AG09319 (cell line): ENCODE measurements at regions not wholly inside any gene's neighbourhood (a gene's known extent, or its start where the extent isn't known, plus 50 kb on each side); places are given as distances from the start of the nearest gene placed in this dataset.
A peak's percentile ranks its signal among the peaks of the same experiment; 100 is the strongest.

ENCODE experiments used
- DNase-seq: peaks from one replicate; pipeline ENCODE4 v3.0.0-alpha.2; 2010; ENCODE audit warnings: low read depth; ENCODE audit errors: extremely low read depth
- CTCF ChIP-seq: IDR thresholded peaks from 2 replicates; pipeline ENCODE4 v1.5.1; 2011; ENCODE audit warnings: low read depth, mild to moderate bottlenecking, inconsistent platforms, low read length, moderate library complexity

DNA sequence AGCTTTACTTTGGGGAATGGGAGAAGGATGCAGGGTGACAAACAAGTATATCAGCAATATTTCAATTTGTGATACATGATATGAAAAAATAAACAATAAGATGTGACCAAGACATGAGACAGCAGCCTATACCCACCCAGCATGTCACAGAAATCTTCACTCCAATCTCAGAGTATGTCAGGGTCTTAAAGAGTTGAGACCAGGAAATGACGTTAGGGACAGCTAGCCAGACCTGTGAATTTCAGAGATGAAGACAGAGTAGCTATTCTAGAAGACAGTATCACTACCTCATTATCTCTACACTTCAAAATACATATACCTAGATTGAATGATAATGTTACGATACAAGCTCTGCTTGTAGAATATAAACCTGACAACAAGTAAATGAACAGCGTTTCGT, 282.8 kb downstream of the ZEB2 start:
- no peak for TF ChIP-seq CTCF
- DNase-seq = no peak

GRCh38 chr2:144235050-144235449, 284.9 kb downstream of the ZEB2 start:
- no peak for DNase-seq
- TF ChIP-seq CTCF = no peak

DNA sequence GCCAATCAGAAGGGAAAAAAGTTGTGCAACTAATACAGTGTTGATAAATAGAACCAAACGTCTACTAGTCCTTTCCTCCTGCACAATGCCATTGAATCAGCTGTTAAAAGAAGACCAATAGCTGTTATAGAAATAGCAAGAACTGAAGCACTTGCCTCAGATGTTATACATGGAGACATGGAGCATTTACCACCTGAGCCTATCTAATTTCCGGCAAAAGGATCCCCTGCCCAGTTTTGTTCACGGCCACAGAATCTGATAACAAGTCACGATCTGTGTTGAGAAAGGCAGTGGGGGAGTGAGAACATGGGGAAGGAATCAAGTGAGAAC, 285.4 kb downstream of the ZEB2 start:
- TF ChIP-seq CTCF = no peak
- DNase-seq = no peak

DNA sequence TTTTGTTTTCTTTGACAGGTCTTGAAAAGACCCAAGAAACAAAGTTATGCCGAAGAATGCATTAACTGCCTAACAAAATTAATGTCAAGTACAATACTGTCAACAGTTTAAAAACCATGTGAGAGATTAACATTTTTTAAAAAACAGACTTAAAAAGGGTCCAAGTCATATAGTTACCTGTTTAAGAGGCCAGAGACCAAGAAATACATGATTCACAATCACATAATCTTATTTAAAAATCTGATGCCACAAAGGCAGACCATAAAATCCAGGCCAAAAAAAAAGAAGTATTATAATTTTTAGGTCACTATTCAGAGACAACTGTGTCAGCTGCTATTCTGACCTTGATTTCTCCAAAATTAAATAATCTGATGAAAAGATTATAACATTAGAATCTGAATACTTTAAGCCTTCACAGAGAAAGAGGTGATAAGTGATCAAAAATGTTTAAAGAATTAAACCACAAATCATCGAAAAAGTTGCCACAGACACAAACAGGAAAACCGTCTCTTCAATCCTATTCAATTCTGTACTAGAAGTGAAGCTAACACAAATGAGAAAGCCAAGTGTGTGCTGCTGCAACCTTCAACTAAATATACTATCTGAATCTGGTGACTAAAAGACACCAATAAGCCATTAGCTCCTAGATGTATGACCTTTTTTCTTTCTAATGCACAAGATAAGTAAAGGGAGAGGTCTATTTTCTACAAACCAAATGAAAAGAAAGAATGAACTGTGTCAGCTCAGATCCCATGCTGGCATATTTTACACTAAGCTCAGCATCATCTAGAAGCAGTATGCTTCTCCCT, 286.0 kb downstream of the ZEB2 start:
- no peak for TF ChIP-seq CTCF

GRCh38 chr2:144233317-144233716, 286.6 kb downstream of the ZEB2 start:
- no peak for TF ChIP-seq CTCF
- no peak for DNase-seq

More for the DNA sequence above, 286.0 kb downstream of the ZEB2 start:
- DNase-seq = no peak

DNA sequence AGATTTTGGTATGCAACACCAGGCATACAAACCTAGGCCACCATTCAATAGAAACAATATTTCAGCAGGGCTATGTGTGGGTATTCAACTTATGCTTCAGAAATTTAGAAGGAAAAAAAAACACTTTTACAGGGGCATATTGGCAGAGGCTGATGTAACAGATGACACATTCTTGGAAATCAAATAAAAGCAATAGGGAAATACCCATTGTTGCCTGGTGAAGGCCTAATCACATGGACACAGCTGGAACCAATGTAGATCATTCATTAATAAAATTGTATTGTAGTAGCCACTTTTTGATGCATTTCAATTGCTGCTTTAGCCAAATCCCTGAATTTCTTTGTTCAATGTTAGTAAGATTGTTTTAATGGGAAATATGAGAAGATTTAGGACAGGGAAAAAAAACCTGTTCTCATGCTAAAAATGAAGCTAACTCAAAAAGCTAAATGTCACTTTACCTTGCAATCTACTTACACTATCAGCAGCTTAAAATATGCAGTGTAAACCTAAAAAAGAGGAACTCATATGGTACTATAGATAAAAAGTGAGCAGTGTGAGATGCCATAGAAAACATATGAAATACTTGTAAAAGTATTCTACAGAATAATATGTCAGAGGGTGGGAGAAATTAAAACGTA, 289.4 kb downstream of the ZEB2 start:
- TF ChIP-seq CTCF = no peak
- peak; percentile 10 for DNase-seq

- no peak for DNase-seq
- TF ChIP-seq CTCF = no peak
These were observed 289.9 kb downstream of the ZEB2 start for GRCh38 chr2:144230033-144230432.
